NB4 (cell line): ENCODE measurements at regions not wholly inside any gene's neighbourhood (a gene's known extent, or its start where the extent isn't known, plus 50 kb on each side); places are given as distances from the start of the nearest gene placed in this dataset.

Source experiments
- MYC ChIP-seq: IDR thresholded peaks from 2 replicates; pipeline ENCODE4 v1.6.1; 2011; ENCODE audit warnings: low read depth, low read length
- POLR2A ChIP-seq: IDR thresholded peaks from 2 replicates; pipeline ENCODE4 v1.6.1; 2011; ENCODE audit warnings: mild to moderate bottlenecking; ENCODE audit not compliant: insufficient read length; ENCODE audit errors: extremely low read depth
- TF ChIP-seq, protein P1 (sequence below): IDR thresholded peaks from one replicate; pipeline ENCODE4 v1.5.1; 2012; ENCODE audit warnings: low read depth, low read length
- TF ChIP-seq, protein P2 (sequence below): IDR thresholded peaks from 2 replicates; pipeline ENCODE4 v1.6.1; 2011; ENCODE audit warnings: low read depth, low read length

DNA sequence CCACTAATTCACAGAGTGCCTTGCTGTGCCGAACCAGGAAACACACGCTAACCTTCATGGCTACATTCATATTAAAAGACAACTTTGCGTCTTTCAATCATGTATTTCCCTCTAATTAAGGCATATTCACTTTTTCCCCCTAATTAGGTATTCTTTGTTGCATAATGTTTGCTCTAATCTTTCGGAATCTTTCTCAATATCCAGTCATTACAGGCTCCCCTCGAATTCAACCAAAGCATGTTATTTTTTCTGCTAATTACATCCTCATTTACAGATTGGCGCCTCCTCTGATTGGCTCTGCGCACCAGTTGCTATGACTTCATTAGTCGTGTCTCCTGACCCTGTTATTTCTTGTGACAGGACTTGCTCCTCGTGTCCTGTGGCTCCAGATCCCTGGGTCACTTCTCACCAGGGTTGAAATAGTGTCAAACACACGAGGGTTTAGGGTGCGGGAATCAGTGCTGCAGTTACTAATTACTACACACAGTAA is 226.7 kb upstream of the TSHZ3 start:
- TF ChIP-seq, protein P1, sequence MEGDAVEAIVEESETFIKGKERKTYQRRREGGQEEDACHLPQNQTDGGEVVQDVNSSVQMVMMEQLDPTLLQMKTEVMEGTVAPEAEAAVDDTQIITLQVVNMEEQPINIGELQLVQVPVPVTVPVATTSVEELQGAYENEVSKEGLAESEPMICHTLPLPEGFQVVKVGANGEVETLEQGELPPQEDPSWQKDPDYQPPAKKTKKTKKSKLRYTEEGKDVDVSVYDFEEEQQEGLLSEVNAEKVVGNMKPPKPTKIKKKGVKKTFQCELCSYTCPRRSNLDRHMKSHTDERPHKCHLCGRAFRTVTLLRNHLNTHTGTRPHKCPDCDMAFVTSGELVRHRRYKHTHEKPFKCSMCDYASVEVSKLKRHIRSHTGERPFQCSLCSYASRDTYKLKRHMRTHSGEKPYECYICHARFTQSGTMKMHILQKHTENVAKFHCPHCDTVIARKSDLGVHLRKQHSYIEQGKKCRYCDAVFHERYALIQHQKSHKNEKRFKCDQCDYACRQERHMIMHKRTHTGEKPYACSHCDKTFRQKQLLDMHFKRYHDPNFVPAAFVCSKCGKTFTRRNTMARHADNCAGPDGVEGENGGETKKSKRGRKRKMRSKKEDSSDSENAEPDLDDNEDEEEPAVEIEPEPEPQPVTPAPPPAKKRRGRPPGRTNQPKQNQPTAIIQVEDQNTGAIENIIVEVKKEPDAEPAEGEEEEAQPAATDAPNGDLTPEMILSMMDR, result no peak
- TF ChIP-seq, protein P2, sequence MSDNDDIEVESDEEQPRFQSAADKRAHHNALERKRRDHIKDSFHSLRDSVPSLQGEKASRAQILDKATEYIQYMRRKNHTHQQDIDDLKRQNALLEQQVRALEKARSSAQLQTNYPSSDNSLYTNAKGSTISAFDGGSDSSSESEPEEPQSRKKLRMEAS, result no peak
- TF ChIP-seq POLR2A (no peak), MYC (no peak)
